Spleen (tissue), 11 donors: ENCODE measurements at regions not wholly inside any gene's neighbourhood (a gene's known extent, or its start where the extent isn't known, plus 50 kb on each side); places are given as distances from the start of the nearest gene placed in this dataset.

Experiments
- DNase-seq: peaks from one replicate; pipeline ENCODE4 v3.0.0-alpha.2; 2020
- H3K27ac ChIP-seq, 8 donors: fragments of 200-600 bp; sonication (generic) in 7 of 8; 1 replicate in 4 of 8; 2 replicates in 4 of 8; pipeline versions ENCODE4 v1.5.0 to v1.8.0; 2016 to 2021; ENCODE audit warnings: inconsistent platforms in 4 of 8, mild to moderate bottlenecking in 4 of 8, moderate library complexity in 1 of 8
- H3K27me3 ChIP-seq, 7 donors: fragments of 200-600 bp; sonication (generic) in 6 of 7; replicated peaks in 1 of 7; 1 replicate in 4 of 7; 2 replicates in 3 of 7; pipeline versions ENCODE4 v1.5.0 to v1.8.0; 2016 to 2021; ENCODE audit warnings: inconsistent platforms in 3 of 7, mild to moderate bottlenecking in 1 of 7
- H3K36me3 ChIP-seq, 6 donors: fragments of 200-600 bp; sonication (generic) in 5 of 6; 1 replicate in 4 of 6; 2 replicates in 2 of 6; pipeline versions ENCODE4 v1.5.0 to v1.8.0; 2016 to 2021; ENCODE audit warnings: inconsistent platforms in 2 of 6
- H3K4me1 ChIP-seq, 6 donors: fragments of 200-600 bp; sonication (generic) in 5 of 6; 1 replicate in 3 of 6; 2 replicates in 3 of 6; pipeline versions ENCODE4 v1.5.0 to v1.8.0; 2016 to 2021; ENCODE audit warnings: inconsistent platforms in 3 of 6
- H3K4me3 ChIP-seq, 8 donors: fragments of 200-600 bp; sonication (generic) in 7 of 8; 1 replicate in 4 of 8; 2 replicates in 4 of 8; pipeline versions ENCODE4 v1.5.0 to v1.8.0; 2016 to 2021; ENCODE audit warnings: inconsistent platforms in 4 of 8, mild to moderate bottlenecking in 4 of 8, moderate library complexity in 2 of 8
- H3K9me3 ChIP-seq, 8 donors: fragments of 200-600 bp; sonication (generic) in 7 of 8; 1 replicate in 4 of 8; 2 replicates in 4 of 8; pipeline versions ENCODE4 v1.5.0 to v1.8.0; 2016 to 2021; ENCODE audit warnings: inconsistent platforms in 4 of 8
- POLR2A ChIP-seq, 3 donors: fragments of 450-650 bp; IDR thresholded peaks; one replicate each; pipeline ENCODE4 v1.5.1; 2017; ENCODE audit warnings: antibody characterized with exemption in 3 of 3, mild to moderate bottlenecking in 1 of 3
- POLR2AphosphoS5 ChIP-seq, 3 donors: sonication (generic); formaldehyde crosslinking; IDR thresholded peaks; one replicate each; pipeline ENCODE4 v1.5.1; 2017; ENCODE audit warnings: antibody characterized with exemption in 3 of 3
- WGBS, 5 donors: extraction: QIAGEN DNeasy Blood & Tissue Kit in 3 of 5; methylation state at CpG; one replicate each; pipeline versions ENCODE4 v1.1.5 to v1.1.7; 2013 to 2018; 5-methylcytosine and 5-hydroxymethylcytosine counted together
- intact Hi-C: fragments of 100-400 bp; cut with DNase I; formaldehyde crosslinking; loops from one replicate; pipeline ENCODE4 v1.15.0; 2023; ENCODE audit warnings: low total_unique reads
- TF ChIP-seq, protein P1 (sequence below), 11 experiments: fragments of 200-600 bp in 7 of 11; fragments of 450-650 bp in 4 of 11; sonication (generic) in 4 of 11; IDR thresholded peaks in 8 of 11; conservative IDR thresholded peaks in 3 of 11; 1 replicate in 7 of 11; 2 replicates in 4 of 11; pipeline versions ENCODE4 v1.4.0 to v1.8.0; 2016 to 2021; ENCODE audit warnings: antibody characterized with exemption in 11 of 11, inconsistent platforms in 4 of 11, mild to moderate bottlenecking in 1 of 11
- donor health status: healthy with polysubstance abuse.
- donor health status: DM: no; HTN: no; CAD: no; lungs with moderate emphysema.
- donor health status: DM: no; HTN: no; CAD: no.
- donor health status: Bipolar disorder and iron deficiency.
- donor health status: healthy.
- donor health status: DM: no; HTN: no; CAD: no.
- donor health status: DM: yes; HTN: yes; CAD: no.

- intact Hi-C loops, result no loop called here
- Histone ChIP-seq H3K27ac (no peak overlapping the region), H3K36me3 (no peaks in the 10 kb centered on the region), H3K9me3 (no peaks in the 10 kb centered on the region), H3K4me3 (no peak overlapping the region), H3K4me1 (no peaks in the 10 kb centered on the region), H3K27me3 (no peaks in the 10 kb centered on the region)
- TF ChIP-seq POLR2A (IDR thresholded peaks at IDR 0.05) (no peak), POLR2AphosphoS5 (IDR thresholded peaks at IDR 0.05) (no peak)
- TF ChIP-seq, protein P1, sequence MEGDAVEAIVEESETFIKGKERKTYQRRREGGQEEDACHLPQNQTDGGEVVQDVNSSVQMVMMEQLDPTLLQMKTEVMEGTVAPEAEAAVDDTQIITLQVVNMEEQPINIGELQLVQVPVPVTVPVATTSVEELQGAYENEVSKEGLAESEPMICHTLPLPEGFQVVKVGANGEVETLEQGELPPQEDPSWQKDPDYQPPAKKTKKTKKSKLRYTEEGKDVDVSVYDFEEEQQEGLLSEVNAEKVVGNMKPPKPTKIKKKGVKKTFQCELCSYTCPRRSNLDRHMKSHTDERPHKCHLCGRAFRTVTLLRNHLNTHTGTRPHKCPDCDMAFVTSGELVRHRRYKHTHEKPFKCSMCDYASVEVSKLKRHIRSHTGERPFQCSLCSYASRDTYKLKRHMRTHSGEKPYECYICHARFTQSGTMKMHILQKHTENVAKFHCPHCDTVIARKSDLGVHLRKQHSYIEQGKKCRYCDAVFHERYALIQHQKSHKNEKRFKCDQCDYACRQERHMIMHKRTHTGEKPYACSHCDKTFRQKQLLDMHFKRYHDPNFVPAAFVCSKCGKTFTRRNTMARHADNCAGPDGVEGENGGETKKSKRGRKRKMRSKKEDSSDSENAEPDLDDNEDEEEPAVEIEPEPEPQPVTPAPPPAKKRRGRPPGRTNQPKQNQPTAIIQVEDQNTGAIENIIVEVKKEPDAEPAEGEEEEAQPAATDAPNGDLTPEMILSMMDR (IDR thresholded peaks at IDR 0.05 in 8 of 11, conservative IDR thresholded peaks at IDR 0.05 in 3 of 11), result no peak
- no peak for DNase-seq
- 86 to 93% (median 90%) methylated on average over 7 of the region's 7 CpGs for WGBS, 5 donors
Measured at GRCh38 chr14:48714366-48714765, 871.8 kb downstream of the RPS29 start.

GRCh38 chr14:48710133-48710532 lies 876.0 kb downstream of the RPS29 start:
- H3K9me3 ChIP-seq, result no peaks in the 10 kb centered on the region
- H3K36me3 ChIP-seq, result no peaks in the 10 kb centered on the region
- no peak overlapping the region for H3K27ac ChIP-seq
- no peaks in the 10 kb centered on the region for H3K4me1 ChIP-seq
- H3K4me3 ChIP-seq, result no peak overlapping the region
- 44 to 73% (median 54%) methylated on average over 1 of the region's 1 CpG for WGBS, 5 donors
- H3K27me3 ChIP-seq, result no peaks in the 10 kb centered on the region
- DNase-seq, result no peak
- intact Hi-C loops, result no loop called here
- TF ChIP-seq POLR2AphosphoS5 (IDR thresholded peaks at IDR 0.05) (no peak), POLR2A (IDR thresholded peaks at IDR 0.05) (no peak)
- TF ChIP-seq, protein P1 (IDR thresholded peaks at IDR 0.05 in 8 of 11, conservative IDR thresholded peaks at IDR 0.05 in 3 of 11), result no peak

- WGBS, 5 donors, result 78 to 95% (median 90%) methylated on average over 1 of the region's 1 CpG
- no peaks in the 10 kb centered on the region for H3K36me3 ChIP-seq
- no peak for DNase-seq
- H3K27me3 ChIP-seq, result no peaks in the 10 kb centered on the region
- no peak overlapping the region for H3K27ac ChIP-seq
- H3K4me1 ChIP-seq, result no peaks in the 10 kb centered on the region
- H3K9me3 ChIP-seq, result no peaks in the 10 kb centered on the region
- no peak for TF ChIP-seq POLR2A (IDR thresholded peaks at IDR 0.05)
- TF ChIP-seq, protein P1 (IDR thresholded peaks at IDR 0.05 in 8 of 11, conservative IDR thresholded peaks at IDR 0.05 in 3 of 11), result no peak
- no peak for TF ChIP-seq POLR2AphosphoS5 (IDR thresholded peaks at IDR 0.05)
- no peak overlapping the region for H3K4me3 ChIP-seq
- intact Hi-C loops, result no loop called here
Measured at GRCh38 chr14:48709277-48709785, 876.8 kb downstream of the RPS29 start.

DNA sequence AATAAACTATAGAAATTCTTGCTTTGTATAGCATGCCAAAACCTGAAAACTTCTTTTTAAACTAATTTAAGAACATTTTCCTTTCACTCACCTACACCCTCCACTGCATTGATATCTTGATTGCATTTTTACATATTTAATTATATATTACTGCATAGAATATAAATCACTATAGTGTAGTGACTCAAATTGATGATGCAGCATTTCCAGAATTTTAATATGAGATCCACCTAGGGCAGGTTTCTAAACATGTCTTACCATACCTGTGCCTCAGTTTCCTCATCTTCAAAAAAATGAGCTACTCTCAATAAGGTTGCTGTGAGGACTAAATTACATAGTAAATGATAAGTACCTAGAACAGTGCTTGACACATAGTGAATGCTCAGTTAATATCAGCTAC lies 881.5 kb downstream of the RPS29 start:
- H3K27ac ChIP-seq, result no peak overlapping the region
- H3K36me3 ChIP-seq, result no peaks in the 10 kb centered on the region
- DNase-seq, result no peak
- TF ChIP-seq POLR2AphosphoS5 (IDR thresholded peaks at IDR 0.05) (no peak), POLR2A (IDR thresholded peaks at IDR 0.05) (no peak)
- TF ChIP-seq, protein P1 (IDR thresholded peaks at IDR 0.05 in 8 of 11, conservative IDR thresholded peaks at IDR 0.05 in 3 of 11), result no peak
- H3K4me3 ChIP-seq, result no peak overlapping the region
- no peaks in the 10 kb centered on the region for H3K4me1 ChIP-seq
- H3K9me3 ChIP-seq, result peaks cover 0 to 7% (median 0%) of the 10 kb centered on the region in 8 donors
- no peaks in the 10 kb centered on the region for H3K27me3 ChIP-seq
- intact Hi-C loops, result no loop called here
